NCI-H748 (cell line): ENCODE measurements at regions not wholly inside any gene's neighbourhood (a gene's known extent, or its start where the extent isn't known, plus 50 kb on each side); places are given as distances from the start of the nearest gene placed in this dataset.
"Not testable (repeated sequence)": the region's sequence is repeated elsewhere in the genome, so short reads cannot be mapped to it uniquely, and the experiment has no call there.

ENCODE experiments used
- DNase-seq: peaks from one replicate; lab custom pipeline; 2025; ENCODE audit not compliant: unreplicated experiment; lab: John Stamatoyannopoulos, UW

- peak; percentile 63 for DNase-seq
Measured at GRCh38 chr22:19599626-19600243, 75.5 kb upstream of the CLDN5 start.

GRCh38 chr22:19603346-19603745 is 79.1 kb upstream of the CLDN5 start:
- DNase-seq, result not testable (repeated sequence)

GRCh38 chr22:19603767-19604166 is 79.6 kb upstream of the CLDN5 start:
- DNase-seq, result no peak

GRCh38 chr22:19604711-19605268 is 80.6 kb upstream of the CLDN5 start:
- DNase-seq, result no peak

- DNase-seq, result no peak
Measured at GRCh38 chr22:19605508-19606331, 81.5 kb upstream of the CLDN5 start.

- DNase-seq, result no peak
Measured at GRCh38 chr22:19606332-19607191, 82.4 kb upstream of the CLDN5 start.

- DNase-seq, result peak; percentile 91
Measured at GRCh38 chr22:19607192-19608002, 83.2 kb upstream of the CLDN5 start.

- DNase-seq, result no peak
Measured at GRCh38 chr22:19608003-19608690, 83.9 kb upstream of the CLDN5 start.

GRCh38 chr22:19609753-19610152 is 85.5 kb upstream of the CLDN5 start:
- not testable (repeated sequence) for DNase-seq

GRCh38 chr22:19610518-19611253 is 86.5 kb upstream of the CLDN5 start:
- peak; percentile 8 for DNase-seq

- no peak for DNase-seq
Measured at GRCh38 chr22:19611590-19611989, 87.4 kb upstream of the CLDN5 start.

- no peak for DNase-seq
Measured at GRCh38 chr22:19612866-19613572, 88.8 kb upstream of the CLDN5 start.

GRCh38 chr22:19614536-19614863 is 90.3 kb upstream of the CLDN5 start:
- DNase-seq, result no peak

- no peak for DNase-seq
Measured at GRCh38 chr22:19615001-19615461, 90.8 kb upstream of the CLDN5 start.

- DNase-seq, result no peak
Measured at GRCh38 chr22:19615867-19616581, 91.8 kb upstream of the CLDN5 start.

- DNase-seq, result no peak
Measured at GRCh38 chr22:19619144-19620009, 94.9 kb upstream of the SEPTIN5 start.
